GM23248 (cell line): ENCODE measurements at regions not wholly inside any gene's neighbourhood (a gene's known extent, or its start where the extent isn't known, plus 50 kb on each side); places are given as distances from the start of the nearest gene placed in this dataset.

Experiments used
- EZH2 ChIP-seq: fragments of 200-600 bp; sonication (generic); IDR thresholded peaks from 2 replicates; pipeline ENCODE4 v1.6.1; 2018; ENCODE audit warnings: antibody characterized with exemption, mild to moderate bottlenecking; ENCODE audit not compliant: insufficient read depth, poor library complexity, severe bottlenecking
- EZH2phosphoT487 ChIP-seq: fragments of 200-600 bp; sonication (generic); IDR thresholded peaks from 2 replicates; pipeline ENCODE4 v1.6.1; 2018; ENCODE audit warnings: antibody characterized with exemption, moderate library complexity, mild to moderate bottlenecking, low read depth; ENCODE audit not compliant: insufficient read depth

DNA sequence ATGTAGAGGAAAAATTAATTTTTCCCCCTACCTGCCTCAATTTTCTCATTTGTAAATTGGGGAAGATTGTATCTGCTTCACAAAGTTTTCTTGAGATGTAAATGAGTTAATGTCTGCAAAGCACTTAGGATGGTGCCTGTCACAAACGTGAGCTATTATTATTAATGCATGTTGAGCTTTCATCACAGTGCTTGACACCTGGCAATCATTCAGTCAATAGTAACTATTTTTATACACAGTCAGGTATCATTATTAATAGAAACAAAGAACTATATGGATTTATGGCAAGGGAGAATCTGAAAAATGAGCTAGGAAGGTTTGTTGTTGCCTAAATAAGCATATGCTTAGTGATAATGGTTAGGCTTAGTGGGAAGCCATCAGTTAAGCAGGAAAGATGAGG, 238.2 kb upstream of the GRM7 start:
- TF ChIP-seq EZH2: no peak
- no peak for TF ChIP-seq EZH2phosphoT487
